GM08714 (cell line): ENCODE measurements at regions not wholly inside any gene's neighbourhood (a gene's known extent, or its start where the extent isn't known, plus 50 kb on each side); places are given as distances from the start of the nearest gene placed in this dataset.

Experiments used
- H3K4me3 ChIP-seq: fragments of 200-500 bp; sonication (Bioruptor generic); 2 replicates; pipeline ENCODE4 v1.5.1; 2014; ENCODE audit warnings: mild to moderate bottlenecking, low read length, inconsistent platforms
- ZNF274 ChIP-seq: IDR thresholded peaks from 2 replicates; pipeline ENCODE4 v1.6.1; 2012; ENCODE audit warnings: mild to moderate bottlenecking, low read depth, low read length

DNA sequence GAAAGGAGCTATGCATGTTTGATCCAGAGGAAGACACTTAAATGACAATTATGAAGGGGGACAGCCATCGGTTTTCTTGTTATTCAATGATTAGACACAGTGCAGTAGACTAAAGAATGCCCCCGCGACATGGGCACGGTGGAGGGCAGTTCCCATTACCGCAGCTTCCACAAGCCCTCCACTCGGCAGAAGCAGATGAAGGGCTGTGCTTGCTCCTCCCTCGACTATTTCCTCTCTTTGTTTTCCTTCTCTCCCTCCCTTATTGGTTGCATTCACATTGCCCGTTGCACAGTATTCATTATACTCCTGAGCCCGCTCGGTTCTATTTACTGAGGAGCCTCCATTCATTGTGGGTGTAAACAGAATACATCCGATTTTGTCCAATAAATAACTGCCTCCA lies 138.8 kb upstream of the RASSF8 start:
- no peak overlapping the region for H3K4me3 ChIP-seq
- TF ChIP-seq ZNF274: no peak

DNA sequence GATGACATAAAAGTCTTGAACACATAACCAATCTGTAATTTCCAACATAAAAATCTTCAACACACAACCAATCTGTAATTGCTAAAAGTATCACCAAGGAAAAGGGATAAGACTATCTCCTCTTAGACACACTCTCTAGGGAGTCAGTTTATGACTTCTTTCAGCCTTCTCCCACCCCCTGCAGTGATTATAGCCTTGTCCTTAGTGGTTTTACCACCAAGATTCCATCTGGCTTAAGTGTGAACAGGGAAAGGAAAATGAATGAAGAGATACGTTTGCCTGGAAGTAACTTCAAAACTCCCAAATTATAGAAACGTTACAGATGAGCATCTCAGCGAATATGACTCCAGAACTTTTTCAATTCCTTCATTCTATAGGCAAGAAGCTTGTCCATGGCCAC lies 136.2 kb upstream of the RASSF8 start:
- TF ChIP-seq ZNF274: no peak
- no peak overlapping the region for H3K4me3 ChIP-seq

DNA sequence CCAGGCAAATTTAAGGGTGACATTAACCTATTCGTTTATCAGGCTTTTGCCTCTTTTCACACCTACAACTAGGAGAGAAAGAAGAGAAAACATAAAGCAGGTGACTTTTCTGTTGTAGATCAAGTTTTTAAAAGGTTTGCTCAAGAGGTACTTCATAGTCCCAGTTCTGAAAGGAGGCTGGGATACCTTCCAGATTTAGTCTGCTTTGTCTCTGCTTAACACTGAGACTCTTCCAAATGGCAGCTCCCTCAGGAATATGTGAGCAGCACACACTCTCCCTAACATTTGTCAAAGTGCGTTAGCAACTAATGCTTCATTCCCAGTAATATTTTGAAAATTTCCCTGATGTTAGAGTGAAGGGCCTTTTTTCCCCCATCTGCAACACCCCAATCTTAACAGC lies 133.7 kb upstream of the RASSF8 start:
- no peak for TF ChIP-seq ZNF274
- H3K4me3 ChIP-seq: no peak overlapping the region

DNA sequence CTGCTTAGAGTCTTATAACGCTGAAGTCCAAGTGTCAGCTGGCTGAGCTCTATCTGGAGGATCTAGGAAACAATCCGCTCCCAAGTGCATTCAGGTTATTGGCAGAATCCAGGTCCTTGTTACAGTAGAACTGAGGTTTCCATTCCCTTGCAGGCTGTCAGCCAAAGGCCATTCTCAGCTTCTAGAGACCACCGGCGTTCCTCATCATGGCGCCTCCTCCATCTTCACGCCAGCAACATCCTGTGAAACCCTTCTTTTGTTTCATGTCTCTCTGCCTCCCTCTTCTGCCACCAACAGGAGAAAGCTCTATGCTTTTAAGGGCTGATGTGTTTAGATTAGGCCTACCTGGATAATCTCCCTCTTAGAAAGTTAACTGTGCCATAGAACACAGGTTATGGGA lies 133.0 kb upstream of the RASSF8 start:
- TF ChIP-seq ZNF274: no peak

DNA sequence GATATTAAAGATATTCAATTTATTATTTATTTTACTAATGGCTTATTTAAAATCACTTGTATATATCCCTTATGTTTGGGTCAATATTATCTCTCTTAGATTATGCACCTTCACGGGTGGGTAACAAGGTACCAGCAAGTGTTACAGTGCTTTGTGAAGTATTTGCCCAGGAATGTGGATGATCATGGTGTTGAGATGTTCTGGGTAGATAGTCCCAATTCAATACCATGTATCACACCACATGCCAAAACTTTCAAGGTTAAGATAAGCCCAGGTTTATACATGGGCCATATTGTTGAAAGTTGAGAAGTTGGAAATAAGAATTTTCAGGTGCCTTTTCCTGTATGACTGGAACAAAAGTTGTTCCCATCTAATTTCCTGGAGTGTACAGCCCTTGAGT lies 131.3 kb upstream of the RASSF8 start:
- H3K4me3 ChIP-seq: no peak overlapping the region
- TF ChIP-seq ZNF274: no peak

More for the DNA sequence above, 133.0 kb upstream of the RASSF8 start:
- H3K4me3 ChIP-seq: no peak overlapping the region

DNA sequence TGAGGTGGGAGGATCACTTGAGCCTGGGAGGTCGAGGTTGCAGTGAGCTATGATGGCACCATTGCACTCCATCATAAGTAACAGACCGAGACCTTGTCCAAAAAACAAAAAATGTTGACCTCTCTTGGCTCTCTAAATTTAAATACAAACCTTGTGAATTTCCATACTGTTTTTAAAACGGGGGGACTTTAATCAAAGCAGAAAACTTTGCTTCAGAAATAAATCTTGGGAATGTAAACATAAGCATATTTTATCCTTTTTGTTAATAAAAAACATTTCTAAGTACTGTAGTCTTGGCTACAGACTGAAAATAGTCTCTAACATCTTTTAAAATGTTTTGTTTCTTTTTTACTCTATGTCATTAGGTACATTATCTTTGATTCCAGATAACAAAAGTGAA lies 130.7 kb upstream of the RASSF8 start:
- TF ChIP-seq ZNF274: no peak
- H3K4me3 ChIP-seq: no peak overlapping the region

GRCh38 chr12:25828188-25828587 lies 130.3 kb upstream of the RASSF8 start:
- no peak for TF ChIP-seq ZNF274

GRCh38 chr12:25829192-25829591 lies 129.3 kb upstream of the RASSF8 start:
- no peak for TF ChIP-seq ZNF274
- H3K4me3 ChIP-seq: no peak overlapping the region

More at GRCh38 chr12:25828188-25828587, 130.3 kb upstream of the RASSF8 start:
- H3K4me3 ChIP-seq: no peak overlapping the region

- no peak for TF ChIP-seq ZNF274
- no peak overlapping the region for H3K4me3 ChIP-seq
Measured at GRCh38 chr12:25830456-25830855, 128.0 kb upstream of the RASSF8 start.

- TF ChIP-seq ZNF274: no peak
- no peak overlapping the region for H3K4me3 ChIP-seq
Measured at GRCh38 chr12:25833657-25834056, 124.8 kb upstream of the RASSF8 start.

- TF ChIP-seq ZNF274: no peak
- no peak overlapping the region for H3K4me3 ChIP-seq
Measured at GRCh38 chr12:25835385-25835784, 123.1 kb upstream of the RASSF8 start.

DNA sequence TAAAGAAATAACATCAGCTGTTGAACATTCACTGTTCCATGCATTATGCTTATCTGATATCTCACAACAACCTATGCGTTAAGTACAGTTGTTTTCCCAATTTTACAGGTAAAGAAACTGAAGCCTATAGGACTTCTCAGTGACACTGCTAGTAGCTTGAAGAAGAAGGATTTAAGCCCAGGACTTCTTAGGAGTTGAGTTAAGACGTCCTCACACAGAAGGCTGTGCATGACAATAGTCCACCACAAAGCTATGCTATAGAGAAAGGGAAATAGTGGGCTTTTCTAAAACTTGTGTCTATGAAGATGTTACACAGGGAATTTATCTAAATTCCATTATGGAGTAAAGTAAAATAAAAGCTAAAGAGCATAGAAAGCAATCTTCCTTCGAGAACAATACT lies 120.5 kb upstream of the RASSF8 start:
- H3K4me3 ChIP-seq: no peak overlapping the region
- no peak for TF ChIP-seq ZNF274

DNA sequence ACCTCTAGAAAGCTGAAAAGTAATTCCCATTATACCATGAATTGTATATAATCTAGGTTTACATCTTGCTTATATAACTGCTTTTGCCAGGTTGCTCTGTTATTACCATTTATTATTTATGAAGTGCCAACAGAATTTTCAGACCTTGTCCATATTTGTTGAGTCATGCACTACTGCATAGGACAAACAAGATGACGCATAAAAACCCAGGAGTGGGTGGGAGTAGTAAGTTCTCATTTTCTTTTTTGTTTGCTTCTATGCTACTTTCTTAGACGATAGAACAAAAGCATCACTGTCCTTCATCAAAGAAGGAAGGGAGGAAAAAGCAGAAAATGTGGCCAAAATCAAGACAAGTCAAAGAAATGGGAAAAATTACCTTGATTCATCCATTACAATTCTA lies 119.0 kb upstream of the RASSF8 start:
- no peak for TF ChIP-seq ZNF274
- no peak overlapping the region for H3K4me3 ChIP-seq

DNA sequence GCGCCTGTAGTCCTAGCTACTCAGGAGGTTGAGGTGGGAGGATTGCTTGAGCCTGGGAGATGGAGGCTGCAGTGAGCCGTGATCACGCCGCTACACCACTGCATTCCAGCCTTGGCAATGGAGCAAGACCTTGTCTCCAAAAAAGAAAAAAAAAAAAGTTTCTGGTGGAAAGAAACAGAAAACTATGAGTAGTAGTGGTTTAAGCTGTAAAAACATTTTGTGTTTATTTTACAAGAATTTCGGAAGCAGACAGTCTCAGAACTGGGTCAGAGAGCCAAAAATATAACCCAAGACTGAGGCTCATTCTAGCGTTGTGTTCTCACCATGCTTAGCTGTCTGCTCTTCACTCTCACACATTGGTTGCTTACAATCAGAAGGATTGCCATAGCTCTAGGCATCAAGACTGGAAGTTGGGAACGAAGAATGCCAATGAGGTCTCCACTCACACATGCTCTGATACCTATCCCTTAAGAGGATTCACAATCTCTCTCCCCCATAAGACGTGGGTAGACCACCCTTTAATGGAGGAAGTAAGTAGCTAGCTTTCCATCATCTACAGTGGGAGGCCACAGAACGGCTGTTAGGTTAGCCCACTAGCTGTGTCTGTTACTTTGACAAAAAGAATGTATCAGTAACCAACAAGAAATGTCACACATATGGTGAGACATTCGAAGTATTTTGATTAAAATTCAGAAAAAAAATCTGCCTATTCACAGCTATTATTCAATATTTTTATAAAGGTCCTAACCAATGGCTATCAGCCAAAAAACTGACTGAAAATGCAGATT lies 117.6 kb upstream of the RASSF8 start:
- no peak overlapping the region for H3K4me3 ChIP-seq
- TF ChIP-seq ZNF274: no peak

DNA sequence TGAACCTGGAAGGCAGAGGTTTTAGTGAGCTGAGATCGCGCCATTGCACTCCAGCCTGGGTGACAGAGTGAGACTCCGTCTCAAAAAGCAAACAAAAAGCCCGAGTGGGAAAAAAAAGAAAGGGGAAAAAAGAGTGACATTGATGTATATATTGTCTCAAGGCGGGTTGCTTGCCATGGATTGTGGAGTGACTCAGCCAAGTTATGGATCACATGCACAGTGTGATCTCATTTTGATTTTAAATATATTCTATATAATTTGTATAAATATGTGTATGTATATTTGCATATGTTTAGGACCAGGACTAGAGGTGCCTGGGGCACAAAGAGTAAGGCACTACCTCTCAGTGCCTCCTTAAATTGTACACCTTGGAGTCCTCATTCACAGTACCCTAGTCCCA lies 116.2 kb upstream of the RASSF8 start:
- H3K4me3 ChIP-seq: no peak overlapping the region
- no peak for TF ChIP-seq ZNF274

- no peak overlapping the region for H3K4me3 ChIP-seq
- TF ChIP-seq ZNF274: no peak
Measured at GRCh38 chr12:25843976-25844375, 114.5 kb upstream of the RASSF8 start.
